CD4-positive, alpha-beta T cell treated with Interleukin-10 for 1 hour (primary cell): ENCODE measurements at regions not wholly inside any gene's neighbourhood (a gene's known extent, or its start where the extent isn't known, plus 50 kb on each side); places are given as distances from the start of the nearest gene placed in this dataset.
"Not testable (repeated sequence)": the region's sequence is repeated elsewhere in the genome, so short reads cannot be mapped to it uniquely, and the experiment has no call there.

ENCODE experiments used
- DNase-seq: peaks from one replicate; pipeline ENCODE4 v3.0.0-alpha.2; 2020

- DNase-seq, result not testable (repeated sequence)
Observed at GRCh38 chr12:20160899-20161298, 207.4 kb upstream of the PDE3A start.

- DNase-seq, result no peak
Observed at GRCh38 chr12:20174528-20175175, 193.7 kb upstream of the PDE3A start.

- no peak for DNase-seq
Observed at GRCh38 chr12:20175704-20176388, 192.5 kb upstream of the PDE3A start.

GRCh38 chr12:20181416-20182180 lies 186.7 kb upstream of the PDE3A start:
- no peak for DNase-seq

GRCh38 chr12:20183563-20183962 lies 184.8 kb upstream of the PDE3A start:
- DNase-seq, result no peak

GRCh38 chr12:20184514-20184913 lies 183.8 kb upstream of the PDE3A start:
- no peak for DNase-seq

GRCh38 chr12:20187456-20187855 lies 180.9 kb upstream of the PDE3A start:
- no peak for DNase-seq

- no peak for DNase-seq
Observed at GRCh38 chr12:20188930-20189653, 179.2 kb upstream of the PDE3A start.

- no peak for DNase-seq
Observed at GRCh38 chr12:20189767-20190166, 178.6 kb upstream of the PDE3A start.

GRCh38 chr12:20194171-20194570 lies 174.2 kb upstream of the PDE3A start:
- DNase-seq, result no peak

- no peak for DNase-seq
Observed at GRCh38 chr12:20196767-20197166, 171.6 kb upstream of the PDE3A start.

- no peak for DNase-seq
Observed at GRCh38 chr12:20197411-20197810, 170.9 kb upstream of the PDE3A start.

- no peak for DNase-seq
Observed at GRCh38 chr12:20199780-20200179, 168.6 kb upstream of the PDE3A start.

GRCh38 chr12:20201733-20202132 lies 166.6 kb upstream of the PDE3A start:
- no peak for DNase-seq

GRCh38 chr12:20205854-20206253 lies 162.5 kb upstream of the PDE3A start:
- DNase-seq, result no peak

- no peak for DNase-seq
Observed at GRCh38 chr12:20206410-20206809, 161.9 kb upstream of the PDE3A start.

GRCh38 chr12:20210621-20211215 lies 157.6 kb upstream of the PDE3A start:
- DNase-seq, result no peak

GRCh38 chr12:20211541-20211940 lies 156.8 kb upstream of the PDE3A start:
- DNase-seq, result no peak

- no peak for DNase-seq
Observed at GRCh38 chr12:20211981-20212421, 156.3 kb upstream of the PDE3A start.

GRCh38 chr12:20212658-20213555 lies 155.4 kb upstream of the PDE3A start:
- no peak for DNase-seq

- DNase-seq, result no peak
Observed at GRCh38 chr12:20213723-20214625, 154.4 kb upstream of the PDE3A start.
